ENCODE measurements at regions not wholly inside any gene's neighbourhood (a gene's known extent, or its start where the extent isn't known, plus 50 kb on each side); places are given as distances from the start of the nearest gene placed in this dataset.

GRCh38 chr4:122309988-122310626 lies 68.7 kb upstream of the ADAD1 start:
- DNase-seq: peak; percentile 19

GRCh38 chr4:122313006-122313646 lies 65.7 kb upstream of the ADAD1 start:
- DNase-seq: no peak

GRCh38 chr4:122326908-122327307 lies 51.9 kb upstream of the ADAD1 start:
- DNase-seq: no peak

GRCh38 chr4:122328893-122329292 lies 49.9 kb upstream of the ADAD1 start:
- no peak for DNase-seq

Data from NCI-H69 (cell line).